ENCODE measurements at regions not wholly inside any gene's neighbourhood (a gene's known extent, or its start where the extent isn't known, plus 50 kb on each side); places are given as distances from the start of the nearest gene placed in this dataset.
"Not testable (repeated sequence)": the region's sequence is repeated elsewhere in the genome, so short reads cannot be mapped to it uniquely, and the experiment has no call there.

- H3K9me3 ChIP-seq = peaks cover 5% of the 10 kb centered on the region
- no peaks in the 10 kb centered on the region for H3K4me1 ChIP-seq (ENCODE audit: control insufficient read depth in 1 of 2, low read depth in 2 of 2)
- DNase-seq (ENCODE audit: low spot score) (no peak), ATAC-seq (ENCODE audit: insufficient number of reproducible peaks, low FRiP score, low read depth) (no peak)
- TF ChIP-seq CTCF (IDR thresholded peaks at IDR 0.05) = no peak
- H3K4me3 ChIP-seq = no peak overlapping the region
- H3K27me3 ChIP-seq (replicated peaks; ENCODE audit: insufficient read depth) = no peaks in the 10 kb centered on the region
- H3K27ac ChIP-seq = no peak overlapping the region
- no peaks in the 10 kb centered on the region for H3K36me3 ChIP-seq
Observed at GRCh38 chr12:131235871-131236271, 282.2 kb downstream of the ADGRD1 start.

GRCh38 chr12:131239384-131240094 is 285.8 kb downstream of the ADGRD1 start:
- Histone ChIP-seq H3K36me3 (no peaks in the 10 kb centered on the region), H3K4me3 (no peak overlapping the region), H3K9me3 (peaks cover 4% of the 10 kb centered on the region), H3K27me3 (replicated peaks; ENCODE audit: insufficient read depth) (no peaks in the 10 kb centered on the region), H3K27ac (no peak overlapping the region), H3K4me1 (ENCODE audit: control insufficient read depth in 1 of 2, low read depth in 2 of 2) (no peaks in the 10 kb centered on the region)
- DNase-seq (ENCODE audit: low spot score) = no peak
- ATAC-seq (ENCODE audit: insufficient number of reproducible peaks, low FRiP score, low read depth) = no peak
- TF ChIP-seq CTCF (IDR thresholded peaks at IDR 0.05) = no peak

- Histone ChIP-seq H3K36me3 (no peaks in the 10 kb centered on the region), H3K4me1 (ENCODE audit: control insufficient read depth in 1 of 2, low read depth in 2 of 2) (no peaks in the 10 kb centered on the region), H3K27me3 (replicated peaks; ENCODE audit: insufficient read depth) (no peaks in the 10 kb centered on the region), H3K27ac (no peak overlapping the region), H3K4me3 (no peak overlapping the region), H3K9me3 (peaks cover 4% of the 10 kb centered on the region)
- no peak for TF ChIP-seq CTCF (IDR thresholded peaks at IDR 0.05)
- DNase-seq (ENCODE audit: low spot score) = no peak
- ATAC-seq (ENCODE audit: insufficient number of reproducible peaks, low FRiP score, low read depth) = no peak
Observed at GRCh38 chr12:131241517-131241916, 287.8 kb downstream of the ADGRD1 start.

GRCh38 chr12:131242741-131243496 is 289.2 kb downstream of the ADGRD1 start:
- no peak overlapping the region for H3K4me3 ChIP-seq
- no peaks in the 10 kb centered on the region for H3K27me3 ChIP-seq (replicated peaks; ENCODE audit: insufficient read depth)
- no peak for TF ChIP-seq CTCF (IDR thresholded peaks at IDR 0.05)
- H3K4me1 ChIP-seq (ENCODE audit: control insufficient read depth in 1 of 2, low read depth in 2 of 2) = no peaks in the 10 kb centered on the region
- no peak overlapping the region for H3K27ac ChIP-seq
- DNase-seq (ENCODE audit: low spot score) = no peak
- ATAC-seq (ENCODE audit: insufficient number of reproducible peaks, low FRiP score, low read depth) = no peak
- H3K9me3 ChIP-seq = peaks cover 4% of the 10 kb centered on the region
- no peaks in the 10 kb centered on the region for H3K36me3 ChIP-seq

- H3K27me3 ChIP-seq (replicated peaks; ENCODE audit: insufficient read depth); H3K4me3 ChIP-seq; H3K36me3 ChIP-seq; H3K27ac ChIP-seq; H3K9me3 ChIP-seq; DNase-seq (ENCODE audit: low spot score); H3K4me1 ChIP-seq (ENCODE audit: control insufficient read depth in 1 of 2, low read depth in 2 of 2); ATAC-seq (ENCODE audit: insufficient number of reproducible peaks, low FRiP score, low read depth): not testable (repeated sequence)
Observed at GRCh38 chr12:131244157-131244688, 290.5 kb downstream of the ADGRD1 start.

- not testable (repeated sequence) for H3K36me3 ChIP-seq; H3K9me3 ChIP-seq; DNase-seq (ENCODE audit: low spot score); ATAC-seq (ENCODE audit: insufficient number of reproducible peaks, low FRiP score, low read depth); H3K4me3 ChIP-seq; H3K27me3 ChIP-seq (replicated peaks; ENCODE audit: insufficient read depth); H3K27ac ChIP-seq; H3K4me1 ChIP-seq (ENCODE audit: control insufficient read depth in 1 of 2, low read depth in 2 of 2)
Observed at GRCh38 chr12:131245161-131245560, 291.5 kb downstream of the ADGRD1 start.

Data from thoracic aorta (tissue), 2 donors.